Endothelial cell (in vitro differentiated cells): ENCODE measurements at regions not wholly inside any gene's neighbourhood (a gene's known extent, or its start where the extent isn't known, plus 50 kb on each side); places are given as distances from the start of the nearest gene placed in this dataset.

Experiments used
- DNase-seq: peaks from one replicate; pipeline ENCODE4 v3.0.0; 2021; ENCODE audit warnings: low spot score
- H3K27ac Mint-ChIP-seq: one replicate; pipeline ENCODE4 v1.8.0; 2021; ENCODE audit warnings: mixed read lengths, inconsistent platforms; ENCODE audit not compliant: unreplicated experiment
- H3K27me3 Mint-ChIP-seq: one replicate; pipeline ENCODE4 v1.8.0; 2021; ENCODE audit warnings: mild to moderate bottlenecking, moderate library complexity, mixed read lengths, inconsistent platforms; ENCODE audit not compliant: unreplicated experiment
- H3K36me3 Mint-ChIP-seq: one replicate; pipeline ENCODE4 v1.8.0; 2021; ENCODE audit warnings: mild to moderate bottlenecking, low read depth, mixed read lengths, inconsistent platforms; ENCODE audit not compliant: unreplicated experiment
- H3K4me1 Mint-ChIP-seq: one replicate; pipeline ENCODE4 v1.8.0; 2021; ENCODE audit warnings: mild to moderate bottlenecking, mixed read lengths, inconsistent platforms; ENCODE audit not compliant: unreplicated experiment
- H3K4me3 Mint-ChIP-seq: one replicate; pipeline ENCODE4 v1.8.0; 2021; ENCODE audit warnings: mild to moderate bottlenecking, mixed read lengths, inconsistent platforms; ENCODE audit not compliant: unreplicated experiment
- H3K9me3 Mint-ChIP-seq: one replicate; pipeline ENCODE4 v1.8.0; 2021; ENCODE audit warnings: mixed read lengths, inconsistent platforms; ENCODE audit not compliant: unreplicated experiment
- TF ChIP-seq, protein P1 (sequence below): fragments of 200-600 bp; sonication (generic); IDR thresholded peaks from one replicate; pipeline ENCODE4 v1.5.0; 2021; ENCODE audit warnings: antibody characterized with exemption; ENCODE audit not compliant: unreplicated experiment

DNA sequence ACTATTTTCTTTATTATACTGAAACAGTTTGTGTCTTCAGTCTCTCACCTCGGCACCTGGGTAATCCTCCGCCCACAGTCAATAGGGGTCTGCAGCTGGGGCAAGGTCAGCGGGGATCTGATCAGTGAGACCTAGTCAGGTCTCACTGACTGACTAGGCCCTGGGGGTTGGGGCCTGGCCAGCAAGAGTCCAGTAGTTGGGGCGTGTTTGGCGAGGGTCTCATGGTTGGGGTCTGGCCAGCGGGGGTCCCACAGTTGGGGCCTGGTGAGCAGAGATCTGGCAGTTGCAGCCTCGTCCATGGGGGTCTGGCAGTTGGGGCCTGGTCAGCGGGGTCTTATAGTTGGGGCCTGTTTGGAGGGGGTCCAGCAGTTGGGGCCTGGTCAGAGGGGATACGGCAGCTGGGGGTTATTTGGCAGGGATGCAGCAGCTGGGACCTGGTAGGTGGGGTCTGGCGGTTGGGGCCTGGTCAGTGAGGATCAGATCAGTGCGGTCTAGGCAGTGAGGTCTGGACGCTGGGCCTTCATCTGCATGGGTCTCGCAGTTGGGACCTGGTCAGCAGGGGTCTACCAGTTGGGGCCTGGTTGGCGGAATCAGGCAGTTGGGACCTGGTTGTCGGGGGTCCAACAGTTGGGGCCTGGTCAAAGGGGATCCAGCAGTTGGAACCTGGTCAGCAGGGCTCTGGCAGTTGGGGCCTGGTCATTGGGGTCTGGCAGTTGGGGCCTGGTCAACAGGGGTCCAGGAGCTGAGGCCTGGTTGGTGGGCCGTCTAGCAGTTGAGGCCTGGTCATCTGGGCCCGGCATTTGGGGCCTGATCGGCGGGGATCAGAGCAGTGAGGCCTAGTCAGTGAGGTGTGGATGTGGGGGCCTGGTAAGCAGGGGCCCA lies 61.1 kb upstream of the TPM4 start:
- no peaks in the 10 kb centered on the region for H3K4me1 Mint-ChIP-seq
- peaks cover 27% of the 10 kb centered on the region for H3K9me3 Mint-ChIP-seq
- H3K27me3 Mint-ChIP-seq, result peaks cover 22% of the 10 kb centered on the region
- no peak for DNase-seq
- TF ChIP-seq, protein P1, sequence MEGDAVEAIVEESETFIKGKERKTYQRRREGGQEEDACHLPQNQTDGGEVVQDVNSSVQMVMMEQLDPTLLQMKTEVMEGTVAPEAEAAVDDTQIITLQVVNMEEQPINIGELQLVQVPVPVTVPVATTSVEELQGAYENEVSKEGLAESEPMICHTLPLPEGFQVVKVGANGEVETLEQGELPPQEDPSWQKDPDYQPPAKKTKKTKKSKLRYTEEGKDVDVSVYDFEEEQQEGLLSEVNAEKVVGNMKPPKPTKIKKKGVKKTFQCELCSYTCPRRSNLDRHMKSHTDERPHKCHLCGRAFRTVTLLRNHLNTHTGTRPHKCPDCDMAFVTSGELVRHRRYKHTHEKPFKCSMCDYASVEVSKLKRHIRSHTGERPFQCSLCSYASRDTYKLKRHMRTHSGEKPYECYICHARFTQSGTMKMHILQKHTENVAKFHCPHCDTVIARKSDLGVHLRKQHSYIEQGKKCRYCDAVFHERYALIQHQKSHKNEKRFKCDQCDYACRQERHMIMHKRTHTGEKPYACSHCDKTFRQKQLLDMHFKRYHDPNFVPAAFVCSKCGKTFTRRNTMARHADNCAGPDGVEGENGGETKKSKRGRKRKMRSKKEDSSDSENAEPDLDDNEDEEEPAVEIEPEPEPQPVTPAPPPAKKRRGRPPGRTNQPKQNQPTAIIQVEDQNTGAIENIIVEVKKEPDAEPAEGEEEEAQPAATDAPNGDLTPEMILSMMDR, result no peak
- H3K36me3 Mint-ChIP-seq, result peaks cover 13% of the 10 kb centered on the region
- H3K27ac Mint-ChIP-seq, result no peak overlapping the region
- H3K4me3 Mint-ChIP-seq, result no peak overlapping the region

- H3K36me3 Mint-ChIP-seq, result peaks cover 13% of the 10 kb centered on the region
- peaks cover 22% of the 10 kb centered on the region for H3K27me3 Mint-ChIP-seq
- TF ChIP-seq, protein P1, result no peak
- H3K4me3 Mint-ChIP-seq, result no peak overlapping the region
- no peaks in the 10 kb centered on the region for H3K4me1 Mint-ChIP-seq
- no peak overlapping the region for H3K27ac Mint-ChIP-seq
- H3K9me3 Mint-ChIP-seq, result peaks cover 27% of the 10 kb centered on the region
- no peak for DNase-seq
Measured at GRCh38 chr19:16015805-16016173, 60.5 kb upstream of the TPM4 start.

DNA sequence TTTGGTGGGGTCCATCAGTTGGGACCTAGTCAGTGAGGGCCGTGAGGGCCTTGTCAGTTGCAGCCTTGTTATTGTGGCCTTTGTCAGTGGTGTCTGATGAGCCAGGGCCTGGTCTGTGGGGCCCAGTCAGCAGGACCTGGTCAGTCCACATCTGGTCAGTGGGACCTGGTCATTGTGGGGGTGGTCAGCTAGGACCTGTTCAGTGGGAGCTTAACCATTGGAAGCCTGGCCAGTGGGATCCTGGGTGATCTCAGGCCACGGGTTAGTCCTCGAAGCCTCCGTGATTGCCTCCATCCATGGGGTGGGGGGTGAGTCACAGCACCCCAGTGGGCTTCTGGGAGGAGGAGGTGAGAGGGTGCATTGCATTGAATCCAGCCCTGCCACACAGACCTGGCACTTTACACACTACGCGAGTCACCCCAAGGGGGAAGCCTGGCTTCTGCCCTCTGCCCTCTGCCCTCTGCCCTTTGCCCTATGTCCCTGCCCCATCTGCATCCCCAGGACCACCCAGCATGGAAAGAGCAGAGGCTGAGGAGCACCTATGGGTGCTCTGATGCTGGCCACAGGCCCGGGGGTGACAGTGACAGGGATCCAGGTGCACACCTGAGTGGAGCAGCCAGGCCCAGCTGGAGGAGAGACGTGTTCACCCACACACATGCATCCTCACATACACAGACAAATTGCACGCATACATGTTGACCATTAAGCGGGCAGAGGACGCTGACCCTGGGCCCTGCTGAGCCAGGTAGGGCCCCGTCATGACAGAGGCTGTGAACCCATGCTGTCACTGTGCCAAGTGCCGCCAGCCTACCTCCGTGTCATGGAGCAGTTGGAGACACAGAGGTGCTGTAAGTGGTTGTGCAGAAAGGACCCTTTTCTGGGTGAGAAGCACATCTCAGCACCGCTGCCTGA lies 59.8 kb upstream of the TPM4 start:
- H3K27ac Mint-ChIP-seq, result no peak overlapping the region
- H3K9me3 Mint-ChIP-seq, result peaks cover 27% of the 10 kb centered on the region
- no peaks in the 10 kb centered on the region for H3K4me1 Mint-ChIP-seq

GRCh38 chr19:16017138-16017490 lies 59.2 kb upstream of the TPM4 start:
- no peak overlapping the region for H3K4me3 Mint-ChIP-seq
- H3K9me3 Mint-ChIP-seq, result peaks cover 24% of the 10 kb centered on the region
- H3K36me3 Mint-ChIP-seq, result peaks cover 13% of the 10 kb centered on the region
- TF ChIP-seq, protein P1, result no peak
- no peak overlapping the region for H3K27ac Mint-ChIP-seq
- no peak for DNase-seq
- H3K4me1 Mint-ChIP-seq, result no peaks in the 10 kb centered on the region
- H3K27me3 Mint-ChIP-seq, result peaks cover 24% of the 10 kb centered on the region

More for the DNA sequence above, 59.8 kb upstream of the TPM4 start:
- TF ChIP-seq, protein P1, result no peak
- Mint-ChIP-seq H3K27me3 (peaks cover 24% of the 10 kb centered on the region), H3K36me3 (peaks cover 13% of the 10 kb centered on the region), H3K4me3 (no peak overlapping the region)
- no peak for DNase-seq
